HL-60 (cell line): ENCODE measurements at regions not wholly inside any gene's neighbourhood (a gene's known extent, or its start where the extent isn't known, plus 50 kb on each side); places are given as distances from the start of the nearest gene placed in this dataset.

Experiments
- CTCF ChIP-seq: IDR thresholded peaks from one replicate; pipeline ENCODE4 v1.5.1; 2011; ENCODE audit warnings: low read length, control low read depth, inconsistent platforms; ENCODE audit not compliant: insufficient read depth
- POLR2AphosphoS5 ChIP-seq: IDR thresholded peaks from 2 replicates; pipeline ENCODE4 v1.6.1; 2012; ENCODE audit warnings: low read depth
- SPI1 ChIP-seq: IDR thresholded peaks from 2 replicates; pipeline ENCODE4 v1.6.1; 2012; ENCODE audit warnings: low read depth, mild to moderate bottlenecking, borderline replicate concordance

GRCh38 chr21:21673959-21674358 lies 675.8 kb downstream of the NCAM2 start:
- TF ChIP-seq CTCF (no peak), SPI1 (no peak), POLR2AphosphoS5 (no peak)
